Heart left ventricle (tissue), 16 donors: ENCODE measurements at regions not wholly inside any gene's neighbourhood (a gene's known extent, or its start where the extent isn't known, plus 50 kb on each side); places are given as distances from the start of the nearest gene placed in this dataset.
A peak's percentile ranks its signal among the peaks of the same experiment; 100 is the strongest.

Experiments used
- ATAC-seq, 4 donors: fragments of 200-7000 bp; cut with Tn5 transposase; one replicate each; pipeline ENCODE4 v1.9.1; 2020 to 2022; ENCODE audit warnings: moderate library complexity in 4 of 4, mild to moderate bottlenecking in 3 of 4, moderate number of reproducible peaks in 1 of 4
- DNase-seq, 5 donors: peaks; one replicate each; pipeline ENCODE4 v3.0.0-alpha.2; 2020
- H3K27ac ChIP-seq, 12 donors: fragments of 200-600 bp; sonication (generic) in 4 of 12; one replicate each; pipeline versions ENCODE4 v1.5.0 to v1.8.0; 2016 to 2022; ENCODE audit warnings: mild to moderate bottlenecking in 2 of 12
- H3K27me3 ChIP-seq, 9 donors: fragments of 200-600 bp; sonication (generic) in 2 of 9; one replicate each; pipeline versions ENCODE4 v1.5.1 to v1.8.0; 2016 to 2022; ENCODE audit warnings: mild to moderate bottlenecking in 3 of 9
- H3K36me3 ChIP-seq, 9 donors: fragments of 200-600 bp; sonication (generic) in 2 of 9; one replicate each; pipeline versions ENCODE4 v1.5.0 to v1.8.0; 2018 to 2022; ENCODE audit warnings: mild to moderate bottlenecking in 2 of 9
- H3K4me1 ChIP-seq, 12 donors: fragments of 200-600 bp; sonication (generic) in 4 of 12; one replicate each; pipeline versions ENCODE4 v1.5.0 to v1.8.0; 2016 to 2022; ENCODE audit warnings: mild to moderate bottlenecking in 3 of 12
- H3K4me3 ChIP-seq, 12 donors: fragments of 200-600 bp; sonication (generic) in 4 of 12; one replicate each; pipeline versions ENCODE4 v1.5.0 to v1.8.0; 2017 to 2022; ENCODE audit warnings: mild to moderate bottlenecking in 9 of 12, moderate library complexity in 4 of 12
- H3K9me3 ChIP-seq, 12 donors: fragments of 200-600 bp; sonication (generic) in 4 of 12; one replicate each; pipeline versions ENCODE4 v1.5.0 to v1.8.0; 2016 to 2022; ENCODE audit warnings: mild to moderate bottlenecking in 1 of 12
- POLR2A ChIP-seq, 2 donors: fragments of 450-650 bp; IDR thresholded peaks; one replicate each; pipeline ENCODE4 v1.6.1; 2017; ENCODE audit warnings: antibody characterized with exemption in 2 of 2, mild to moderate bottlenecking in 2 of 2, moderate library complexity in 2 of 2
- WGBS, 4 donors: extraction: QIAGEN DNeasy Blood & Tissue Kit in 2 of 4; methylation state at CpG; one replicate each; pipeline versions ENCODE4 v1.1.5 to v1.1.7; 2013 to 2018; 5-methylcytosine and 5-hydroxymethylcytosine counted together
- intact Hi-C, 10 donors: fragments of 100-400 bp; cut with DNase I; formaldehyde crosslinking; loops; one replicate each; pipeline versions ENCODE4 v1.11.1 to v1.14.2; 2022
- TF ChIP-seq, protein P1 (sequence below), 12 donors: fragments of 200-600 bp; sonication (generic) in 4 of 12; IDR thresholded peaks; one replicate each; pipeline versions ENCODE4 v1.5.0 to v1.8.0; 2018 to 2022; ENCODE audit warnings: antibody characterized with exemption in 12 of 12, mild to moderate bottlenecking in 5 of 12
- donor health status: ischemic (EF 13 %, LVEDD 7.1; RV severe dilation, severe dysfunction).
- donor health status: healthy with polysubstance abuse.
- donor health status: DM: no; HTN: yes; CAD: no.
- donor health status: DM: no; HTN: no; CAD: no.
- donor health status: ischemic (EF 25% LVEDD 6.9; RV normal size, moderate dysfunction).
- donor health status: ischemic (EF 25% LVEDD 5.7; RV mildly dilated, moderate dysfunction).
- donor health status: healthy.
- donor health status: DM: yes; HTN: yes; CAD: no.
- donor health status: ischemic (EF 35%, LVEDD 5.7; RV mildly dilated, moderate dysfunction).
- donor health status: nonischemic (EF 11% LVEDD 7.7; RV severe dilation, severe dysfunction).
- donor health status: DM: yes; HTN: yes; CAD: no.
- donor health status: PGD.
- donor health status: ischemic (EF 29% LVEDD 5.4; RV normal size, mild dysfunction).
- donor health status: nonischemic (EF 23%, LVEDD 6.1; RV moderate dilation, normal function).

DNA sequence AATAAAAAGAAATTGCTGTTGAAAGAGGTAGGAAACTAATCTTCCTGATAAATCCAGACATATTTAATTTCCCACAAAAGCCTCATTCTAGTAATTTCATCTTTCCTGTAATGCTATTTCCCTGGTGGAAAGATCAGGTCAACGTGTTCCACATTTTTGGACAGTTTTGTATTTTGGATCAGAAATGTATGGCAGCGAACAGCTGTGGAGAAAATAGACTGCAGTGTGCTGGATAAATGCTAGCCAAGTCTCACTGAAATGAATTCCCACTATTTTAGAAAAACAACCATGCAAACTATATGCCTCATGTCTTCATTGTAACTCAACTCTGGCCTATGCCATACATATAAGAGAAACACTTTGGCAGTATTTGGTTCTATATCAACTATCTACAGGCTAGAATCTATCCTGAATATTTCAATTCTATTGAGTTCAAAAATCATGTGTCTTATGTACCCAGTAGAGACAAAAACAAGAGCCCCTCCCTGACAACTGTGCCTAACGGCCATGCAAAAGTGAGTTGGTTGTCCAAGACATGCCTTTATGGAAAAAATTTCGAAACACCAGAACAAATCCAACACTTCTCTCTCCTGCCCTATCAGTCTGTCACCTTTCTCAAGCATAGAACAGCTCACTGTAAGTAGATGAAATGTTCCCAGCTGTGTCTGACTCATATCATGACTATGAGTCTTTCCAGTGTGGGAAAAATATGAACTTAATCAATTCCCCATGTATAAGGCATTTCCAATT, 191.3 kb upstream of the NREP start:
- TF ChIP-seq POLR2A (IDR thresholded peaks at IDR 0.05) = no peak
- TF ChIP-seq, protein P1, sequence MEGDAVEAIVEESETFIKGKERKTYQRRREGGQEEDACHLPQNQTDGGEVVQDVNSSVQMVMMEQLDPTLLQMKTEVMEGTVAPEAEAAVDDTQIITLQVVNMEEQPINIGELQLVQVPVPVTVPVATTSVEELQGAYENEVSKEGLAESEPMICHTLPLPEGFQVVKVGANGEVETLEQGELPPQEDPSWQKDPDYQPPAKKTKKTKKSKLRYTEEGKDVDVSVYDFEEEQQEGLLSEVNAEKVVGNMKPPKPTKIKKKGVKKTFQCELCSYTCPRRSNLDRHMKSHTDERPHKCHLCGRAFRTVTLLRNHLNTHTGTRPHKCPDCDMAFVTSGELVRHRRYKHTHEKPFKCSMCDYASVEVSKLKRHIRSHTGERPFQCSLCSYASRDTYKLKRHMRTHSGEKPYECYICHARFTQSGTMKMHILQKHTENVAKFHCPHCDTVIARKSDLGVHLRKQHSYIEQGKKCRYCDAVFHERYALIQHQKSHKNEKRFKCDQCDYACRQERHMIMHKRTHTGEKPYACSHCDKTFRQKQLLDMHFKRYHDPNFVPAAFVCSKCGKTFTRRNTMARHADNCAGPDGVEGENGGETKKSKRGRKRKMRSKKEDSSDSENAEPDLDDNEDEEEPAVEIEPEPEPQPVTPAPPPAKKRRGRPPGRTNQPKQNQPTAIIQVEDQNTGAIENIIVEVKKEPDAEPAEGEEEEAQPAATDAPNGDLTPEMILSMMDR (IDR thresholded peaks at IDR 0.05) = no peak
- WGBS, 4 donors = 59 to 70% (median 68%) methylated on average over 4 of the region's 4 CpGs
- H3K9me3 ChIP-seq = no peaks in the 10 kb centered on the region
- no peaks in the 10 kb centered on the region for H3K27me3 ChIP-seq
- H3K36me3 ChIP-seq = no peaks in the 10 kb centered on the region
- intact Hi-C loops = no loop called here
- peak overlapping the region in 8 of 12 donors; percentile 2 to 52 (median 18) for H3K27ac ChIP-seq
- no peak overlapping the region for H3K4me3 ChIP-seq
- DNase-seq (no peak), ATAC-seq (peak; percentile 87 to 94 (median 87))
- H3K4me1 ChIP-seq = peaks cover 0 to 11% (median 0%) of the 10 kb centered on the region in 12 donors

DNA sequence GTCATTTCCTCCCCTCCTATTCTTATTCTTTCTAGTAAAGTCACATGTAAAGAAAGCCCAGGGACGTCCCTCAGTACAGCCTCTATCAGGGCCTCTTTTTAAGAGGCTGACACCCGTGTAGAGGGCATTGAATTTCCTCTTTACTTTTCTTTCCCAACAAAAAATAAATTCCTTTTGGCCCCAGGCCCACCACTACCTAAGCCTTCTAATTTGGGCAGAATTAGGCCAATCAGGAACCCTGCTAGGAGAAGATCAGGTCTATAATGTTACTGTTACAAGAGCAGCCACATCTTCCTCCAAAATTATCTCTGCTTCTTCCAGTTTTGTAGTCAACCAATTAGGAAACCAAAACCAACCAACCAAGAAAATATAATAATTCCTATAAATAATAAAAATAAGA, 189.6 kb upstream of the NREP start:
- Histone ChIP-seq H3K27me3 (no peaks in the 10 kb centered on the region), H3K4me3 (no peak overlapping the region), H3K27ac (no peak overlapping the region), H3K36me3 (no peaks in the 10 kb centered on the region), H3K4me1 (peaks cover 0 to 11% (median 0%) of the 10 kb centered on the region in 12 donors), H3K9me3 (no peaks in the 10 kb centered on the region)
- DNase-seq (no peak), ATAC-seq (no peak)
- 67 to 82% (median 72%) methylated on average over 2 of the region's 2 CpGs for WGBS, 4 donors
- intact Hi-C loops = no loop called here
- TF ChIP-seq POLR2A (IDR thresholded peaks at IDR 0.05) = no peak
- TF ChIP-seq, protein P1 (IDR thresholded peaks at IDR 0.05) = no peak

DNA sequence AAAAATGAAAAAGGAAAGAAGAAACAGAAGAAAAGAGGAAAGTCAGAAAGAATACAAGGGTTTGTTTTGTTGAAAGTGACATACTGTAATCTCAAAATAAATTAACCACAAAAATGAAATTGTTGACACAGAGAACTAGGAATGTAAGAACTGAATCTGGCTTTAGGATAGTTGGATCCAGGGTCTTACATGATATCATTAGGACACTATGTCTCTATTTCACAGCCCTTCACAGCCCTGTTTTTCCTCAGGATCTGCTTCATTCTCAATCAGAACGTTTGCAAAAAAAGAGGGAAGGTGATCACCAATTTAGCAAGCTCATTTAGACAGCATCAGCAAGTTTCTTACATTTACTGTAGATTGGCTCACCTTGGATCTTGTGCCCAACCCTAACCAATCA, 188.5 kb upstream of the NREP start:
- 40 to 77% (median 70%) methylated on average over 1 of the region's 1 CpG for WGBS, 4 donors
- TF ChIP-seq, protein P1 (IDR thresholded peaks at IDR 0.05) = no peak
- TF ChIP-seq POLR2A (IDR thresholded peaks at IDR 0.05) = no peak
- Histone ChIP-seq H3K9me3 (no peaks in the 10 kb centered on the region), H3K27ac (no peak overlapping the region), H3K36me3 (no peaks in the 10 kb centered on the region), H3K27me3 (no peaks in the 10 kb centered on the region), H3K4me3 (no peak overlapping the region), H3K4me1 (peaks cover 0 to 11% (median 0%) of the 10 kb centered on the region in 12 donors)
- intact Hi-C loops = no loop called here
- no peak for DNase-seq
- no peak for ATAC-seq

DNA sequence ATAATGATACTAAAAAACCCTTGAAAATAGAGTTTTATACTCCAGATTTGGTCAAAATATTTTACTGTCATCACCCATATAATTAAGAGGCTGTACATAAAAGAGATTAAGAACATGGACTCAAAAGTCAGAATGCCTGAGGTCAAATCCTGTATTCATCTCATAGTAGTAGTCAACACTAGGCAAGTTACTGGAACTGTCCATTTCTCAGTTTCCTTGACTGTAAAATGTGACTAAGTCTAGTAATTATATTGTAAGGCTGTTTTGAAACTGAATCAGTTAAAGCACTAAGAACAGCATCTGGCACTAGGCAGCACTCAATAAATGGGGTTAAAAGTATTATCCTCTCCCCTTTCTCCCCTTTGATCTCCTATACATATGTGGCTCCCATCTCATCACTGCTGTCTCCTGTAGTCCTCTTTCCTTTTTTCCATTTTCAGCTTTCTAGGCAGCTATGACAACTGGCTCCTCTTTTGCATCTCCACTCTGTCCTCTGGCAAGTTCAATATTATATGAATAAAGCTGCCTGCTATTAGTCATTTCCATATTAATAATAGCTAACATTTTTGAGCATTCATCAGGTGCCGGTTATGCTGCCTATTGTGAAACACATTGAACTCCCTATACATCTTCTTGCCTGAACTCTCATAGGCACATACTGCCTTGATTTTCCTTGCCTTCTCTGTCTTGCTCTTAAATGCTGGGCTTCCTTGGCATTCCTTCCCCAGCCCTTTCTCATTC, 185.8 kb upstream of the NREP start:
- H3K4me1 ChIP-seq = no peaks in the 10 kb centered on the region
- H3K27me3 ChIP-seq = no peaks in the 10 kb centered on the region
- no peak for DNase-seq
- WGBS, 4 donors = 87 to 100% (median 95%) methylated on average over 1 of the region's 1 CpG
- H3K27ac ChIP-seq = no peak overlapping the region
- intact Hi-C loops = no loop called here
- no peaks in the 10 kb centered on the region for H3K36me3 ChIP-seq
- no peak overlapping the region for H3K4me3 ChIP-seq
- TF ChIP-seq POLR2A (IDR thresholded peaks at IDR 0.05) = no peak
- ATAC-seq = no peak
- H3K9me3 ChIP-seq = no peaks in the 10 kb centered on the region
